Lower leg skin (tissue), 3 donors: ENCODE measurements at regions not wholly inside any gene's neighbourhood (a gene's known extent, or its start where the extent isn't known, plus 50 kb on each side); places are given as distances from the start of the nearest gene placed in this dataset.

Experiments used
- CTCF ChIP-seq, 3 donors: fragments of 450-650 bp; IDR thresholded peaks; one replicate each; pipeline ENCODE4 v1.5.1; 2016; ENCODE audit warnings: antibody characterized with exemption in 3 of 3, mild to moderate bottlenecking in 3 of 3, moderate library complexity in 2 of 3
- POLR2A ChIP-seq, 2 donors: fragments of 450-650 bp; IDR thresholded peaks; one replicate each; pipeline ENCODE4 v1.6.1; 2016 to 2017; ENCODE audit warnings: antibody characterized with exemption in 2 of 2, mild to moderate bottlenecking in 1 of 2, moderate library complexity in 1 of 2

GRCh38 chr2:66872986-66873754 lies 438.2 kb downstream of the MEIS1 start:
- no peak for TF ChIP-seq POLR2A (IDR thresholded peaks at IDR 0.05)
- no peak for TF ChIP-seq CTCF (IDR thresholded peaks at IDR 0.05)
